Lower leg skin (tissue), 3 donors: ENCODE measurements at regions not wholly inside any gene's neighbourhood (a gene's known extent, or its start where the extent isn't known, plus 50 kb on each side); places are given as distances from the start of the nearest gene placed in this dataset.

ENCODE experiments used
- CTCF ChIP-seq, 3 donors: fragments of 450-650 bp; IDR thresholded peaks; one replicate each; pipeline ENCODE4 v1.5.1; 2016; ENCODE audit warnings: antibody characterized with exemption in 3 of 3, mild to moderate bottlenecking in 3 of 3, moderate library complexity in 2 of 3
- POLR2A ChIP-seq, 2 donors: fragments of 450-650 bp; IDR thresholded peaks; one replicate each; pipeline ENCODE4 v1.6.1; 2016 to 2017; ENCODE audit warnings: antibody characterized with exemption in 2 of 2, mild to moderate bottlenecking in 1 of 2, moderate library complexity in 1 of 2

DNA sequence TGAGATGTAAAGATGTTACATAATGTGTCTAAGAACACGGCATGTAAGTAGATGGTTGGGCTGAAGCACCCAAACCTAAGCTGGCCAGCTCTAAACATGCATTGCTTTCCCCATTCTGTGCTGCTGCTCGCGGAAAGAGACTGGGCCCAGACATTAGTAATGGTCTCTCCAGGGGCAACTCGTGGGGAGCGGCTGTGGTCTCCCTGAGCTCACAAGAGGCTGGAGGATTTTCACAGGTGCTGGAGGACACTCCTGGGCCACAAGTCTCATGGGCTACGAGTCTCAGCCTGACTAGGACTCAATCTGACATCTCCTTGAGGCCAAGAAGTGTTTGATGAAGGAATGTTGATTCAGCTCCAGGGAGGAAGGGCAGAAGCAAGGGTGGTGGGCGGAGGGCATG, 92.7 kb upstream of the PTCH1 start:
- TF ChIP-seq CTCF (IDR thresholded peaks at IDR 0.05) (no peak), POLR2A (IDR thresholded peaks at IDR 0.05) (no peak)
